ENCODE measurements at regions not wholly inside any gene's neighbourhood (a gene's known extent, or its start where the extent isn't known, plus 50 kb on each side); places are given as distances from the start of the nearest gene placed in this dataset.
"Not testable (repeated sequence)": the region's sequence is repeated elsewhere in the genome, so short reads cannot be mapped to it uniquely, and the experiment has no call there.

- Histone ChIP-seq H3K4me1 (ENCODE audit: insufficient read depth, low read length, poor library complexity, severe bottlenecking) (no peaks in the 10 kb centered on the region), H3K4me3 (ENCODE audit: low read depth, low read length, poor library complexity, severe bottlenecking) (no peak overlapping the region), H3K9me3 (ENCODE audit: low read depth, low read length, poor library complexity, severe bottlenecking) (no peaks in the 10 kb centered on the region), H3K27me3 (replicated peaks; ENCODE audit: insufficient read depth, low read depth, low read length, poor library complexity) (no peaks in the 10 kb centered on the region), H3K27ac (ENCODE audit: low read depth, low read length, poor library complexity, severe bottlenecking) (no peak overlapping the region), H3K36me3 (ENCODE audit: insufficient read depth, low read length, poor library complexity, severe bottlenecking) (no peaks in the 10 kb centered on the region)
- CTCF ChIA-PET, result no interaction called here
- POLR2A ChIA-PET (ENCODE audit: low non-redundant PET), result interaction anchor here (0.7 kb wide), 1 partner anchor 241 kb away, joined by 4 read pairs; no protein-coding TSS in a partner anchor
- BruUV-seq (replicated peaks), result no TSS peak
- TF ChIP-seq EZH2 (IDR thresholded peaks at IDR 0.05; ENCODE audit: borderline replicate concordance, low read depth, low read length, poor library complexity, severe bottlenecking) (no peak), CTCF (conservative IDR thresholded peaks at IDR 0.05; ENCODE audit: low read depth, low read length) (no peak)
- DNase-seq (ENCODE audit: low spot score), result no peak
- intact Hi-C loops (cut with micrococcal nuclease; ENCODE audit: unreplicated experiment), result no loop called here
These were observed 138.3 kb upstream of the TPM1 start for GRCh38 chr15:62904041-62904910.

GRCh38 chr15:62906627-62907026, 135.9 kb upstream of the TPM1 start:
- BruUV-seq (replicated peaks), result no TSS peak
- no peak overlapping the region for H3K4me3 ChIP-seq (ENCODE audit: low read depth, low read length, poor library complexity, severe bottlenecking)
- no peaks in the 10 kb centered on the region for H3K4me1 ChIP-seq (ENCODE audit: insufficient read depth, low read length, poor library complexity, severe bottlenecking)
- intact Hi-C loops (cut with micrococcal nuclease; ENCODE audit: unreplicated experiment), result no loop called here
- no peaks in the 10 kb centered on the region for H3K9me3 ChIP-seq (ENCODE audit: low read depth, low read length, poor library complexity, severe bottlenecking)
- ChIA-PET CTCF (no interaction called here), POLR2A (ENCODE audit: low non-redundant PET) (no interaction called here)
- H3K36me3 ChIP-seq (ENCODE audit: insufficient read depth, low read length, poor library complexity, severe bottlenecking), result no peaks in the 10 kb centered on the region
- no peak for DNase-seq (ENCODE audit: low spot score)
- H3K27ac ChIP-seq (ENCODE audit: low read depth, low read length, poor library complexity, severe bottlenecking), result no peak overlapping the region
- no peaks in the 10 kb centered on the region for H3K27me3 ChIP-seq (replicated peaks; ENCODE audit: insufficient read depth, low read depth, low read length, poor library complexity)
- TF ChIP-seq CTCF (conservative IDR thresholded peaks at IDR 0.05; ENCODE audit: low read depth, low read length) (no peak), EZH2 (IDR thresholded peaks at IDR 0.05; ENCODE audit: borderline replicate concordance, low read depth, low read length, poor library complexity, severe bottlenecking) (no peak)

GRCh38 chr15:62907275-62907674, 135.3 kb upstream of the TPM1 start:
- H3K4me1 ChIP-seq (ENCODE audit: insufficient read depth, low read length, poor library complexity, severe bottlenecking), result no peaks in the 10 kb centered on the region
- TF ChIP-seq EZH2 (IDR thresholded peaks at IDR 0.05; ENCODE audit: borderline replicate concordance, low read depth, low read length, poor library complexity, severe bottlenecking) (no peak), CTCF (conservative IDR thresholded peaks at IDR 0.05; ENCODE audit: low read depth, low read length) (no peak)
- BruUV-seq (replicated peaks), result no TSS peak
- POLR2A ChIA-PET (ENCODE audit: low non-redundant PET), result no interaction called here
- H3K27ac ChIP-seq (ENCODE audit: low read depth, low read length, poor library complexity, severe bottlenecking), result no peak overlapping the region
- intact Hi-C loops (cut with micrococcal nuclease; ENCODE audit: unreplicated experiment), result no loop called here
- CTCF ChIA-PET, result no interaction called here
- no peak for DNase-seq (ENCODE audit: low spot score)
- no peaks in the 10 kb centered on the region for H3K27me3 ChIP-seq (replicated peaks; ENCODE audit: insufficient read depth, low read depth, low read length, poor library complexity)
- no peaks in the 10 kb centered on the region for H3K9me3 ChIP-seq (ENCODE audit: low read depth, low read length, poor library complexity, severe bottlenecking)
- H3K36me3 ChIP-seq (ENCODE audit: insufficient read depth, low read length, poor library complexity, severe bottlenecking), result no peaks in the 10 kb centered on the region
- H3K4me3 ChIP-seq (ENCODE audit: low read depth, low read length, poor library complexity, severe bottlenecking), result no peak overlapping the region

GRCh38 chr15:62908341-62908740, 134.2 kb upstream of the TPM1 start:
- H3K4me1 ChIP-seq (ENCODE audit: insufficient read depth, low read length, poor library complexity, severe bottlenecking); BruUV-seq (replicated peaks); DNase-seq (ENCODE audit: low spot score); H3K27me3 ChIP-seq (replicated peaks; ENCODE audit: insufficient read depth, low read depth, low read length, poor library complexity); H3K9me3 ChIP-seq (ENCODE audit: low read depth, low read length, poor library complexity, severe bottlenecking); intact Hi-C loops (cut with micrococcal nuclease; ENCODE audit: unreplicated experiment); POLR2A ChIA-PET (ENCODE audit: low non-redundant PET); H3K4me3 ChIP-seq (ENCODE audit: low read depth, low read length, poor library complexity, severe bottlenecking); CTCF ChIA-PET; H3K36me3 ChIP-seq (ENCODE audit: insufficient read depth, low read length, poor library complexity, severe bottlenecking); H3K27ac ChIP-seq (ENCODE audit: low read depth, low read length, poor library complexity, severe bottlenecking): not testable (repeated sequence)

Measured in A673 (cell line).